ENCODE measurements at regions not wholly inside any gene's neighbourhood (a gene's known extent, or its start where the extent isn't known, plus 50 kb on each side); places are given as distances from the start of the nearest gene placed in this dataset.

GRCh38 chr10:78702876-78703275 lies 365.9 kb upstream of the ZMIZ1 start:
- TF ChIP-seq YY1 (IDR thresholded peaks at IDR 0.05; ENCODE audit: insufficient read depth, insufficient read length) (no peak), ZNF274 (IDR thresholded peaks at IDR 0.05; ENCODE audit: low read depth, low read length) (no peak)
